Lower leg skin (tissue), 4 donors: ENCODE measurements at regions not wholly inside any gene's neighbourhood (a gene's known extent, or its start where the extent isn't known, plus 50 kb on each side); places are given as distances from the start of the nearest gene placed in this dataset.

Experiments used
- DNase-seq, 2 donors: peaks; one replicate each; pipeline ENCODE4 v3.0.0-alpha.2; 2019; ENCODE audit warnings: low spot score in 2 of 2
- H3K4me3 ChIP-seq: fragments of 200-600 bp; sonication (generic); 2 replicates; pipeline ENCODE4 v1.5.1; 2017; ENCODE audit warnings: mild to moderate bottlenecking, low read depth; ENCODE audit not compliant: poor library complexity, severe bottlenecking
- CTCF ChIP-seq, 3 donors: fragments of 450-650 bp; IDR thresholded peaks; one replicate each; pipeline ENCODE4 v1.5.1; 2016; ENCODE audit warnings: antibody characterized with exemption in 3 of 3, mild to moderate bottlenecking in 3 of 3, moderate library complexity in 2 of 3
- POLR2A ChIP-seq, 2 donors: fragments of 450-650 bp; IDR thresholded peaks; one replicate each; pipeline ENCODE4 v1.6.1; 2016 to 2017; ENCODE audit warnings: antibody characterized with exemption in 2 of 2, mild to moderate bottlenecking in 1 of 2, moderate library complexity in 1 of 2
- WGBS, 2 donors: methylation state at CpG; one replicate each; pipeline ENCODE4 v1.1.5; 2018; 5-methylcytosine and 5-hydroxymethylcytosine counted together
- intact Hi-C: fragments of 100-400 bp; cut with DNase I; formaldehyde crosslinking; loops from one replicate; pipeline ENCODE4 v1.15.0; 2023; ENCODE audit warnings: low total_unique reads

DNA sequence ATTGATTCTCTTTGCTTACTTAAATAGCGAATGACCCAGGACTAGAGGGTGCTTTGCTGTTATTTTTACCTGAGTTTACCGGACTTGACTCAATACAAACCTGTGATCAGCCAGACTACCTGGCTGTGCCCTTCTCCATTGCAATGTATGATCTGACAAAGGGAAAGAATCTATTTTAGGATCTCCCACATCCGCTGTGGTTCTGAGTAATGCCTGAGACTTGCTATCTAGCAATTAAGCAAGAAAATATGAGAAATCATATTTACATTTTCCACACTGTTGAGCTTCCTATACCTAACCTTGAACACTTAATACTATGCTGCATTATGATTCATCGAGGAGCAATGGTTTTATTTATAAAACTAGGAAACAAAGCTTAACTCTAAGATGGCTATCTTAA lies 215.2 kb downstream of the RAD51AP2 start:
- no peak overlapping the region for H3K4me3 ChIP-seq
- intact Hi-C loops: no loop called here
- 77 to 78% methylated on average over 4 of the region's 4 CpGs for WGBS, 2 donors
- DNase-seq: no peak
- TF ChIP-seq CTCF (IDR thresholded peaks at IDR 0.05) (no peak), POLR2A (IDR thresholded peaks at IDR 0.05) (no peak)

DNA sequence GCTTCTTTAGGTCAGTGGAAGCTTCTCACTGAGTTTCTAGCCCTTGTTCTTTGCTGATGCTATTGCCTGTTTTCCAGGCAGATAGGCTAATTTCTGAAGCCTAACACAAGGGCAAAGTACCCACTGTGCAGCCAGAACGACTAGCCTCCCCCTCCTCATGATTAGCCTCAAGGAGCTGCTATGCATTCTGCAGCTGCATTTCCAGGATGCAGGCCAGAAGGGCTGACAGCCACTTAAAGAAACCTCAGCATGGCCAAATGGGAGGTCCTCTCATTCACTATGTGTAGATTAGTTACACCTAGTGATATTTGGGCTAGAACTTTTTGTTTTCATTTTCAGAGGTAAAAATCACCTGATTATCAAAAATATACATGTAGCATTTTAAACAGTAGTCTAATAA lies 216.0 kb downstream of the RAD51AP2 start:
- no peak for TF ChIP-seq CTCF (IDR thresholded peaks at IDR 0.05)
- no peak for TF ChIP-seq POLR2A (IDR thresholded peaks at IDR 0.05)

DNA sequence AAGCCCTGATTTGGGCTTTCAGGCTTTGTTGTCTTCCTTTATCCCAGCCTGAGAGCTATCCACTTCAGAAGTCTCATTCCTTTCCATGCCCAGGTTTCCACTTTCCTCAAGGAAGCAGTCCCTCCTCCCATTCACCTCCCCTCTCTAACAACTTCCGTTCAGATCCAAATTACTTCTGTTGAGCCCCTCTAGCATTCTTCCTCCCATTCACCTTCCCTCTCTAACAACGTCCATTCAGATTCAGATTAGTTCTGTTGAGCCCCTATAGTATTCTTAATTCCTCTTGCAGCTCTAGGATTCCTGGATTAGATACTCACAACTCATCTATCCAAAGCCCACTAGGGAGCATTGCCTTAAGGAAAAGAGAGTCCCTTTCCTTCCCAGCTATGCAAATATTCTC lies 216.8 kb downstream of the RAD51AP2 start:
- WGBS, 2 donors: 80 to 85% methylated on average over 2 of the region's 2 CpGs
- intact Hi-C loops: no loop called here
- DNase-seq: no peak

More for the DNA sequence above, 216.0 kb downstream of the RAD51AP2 start:
- DNase-seq: no peak
- H3K4me3 ChIP-seq: no peak overlapping the region
- intact Hi-C loops: no loop called here
- WGBS, 2 donors: 5 to 11% methylated on average over 1 of the region's 1 CpG

DNA sequence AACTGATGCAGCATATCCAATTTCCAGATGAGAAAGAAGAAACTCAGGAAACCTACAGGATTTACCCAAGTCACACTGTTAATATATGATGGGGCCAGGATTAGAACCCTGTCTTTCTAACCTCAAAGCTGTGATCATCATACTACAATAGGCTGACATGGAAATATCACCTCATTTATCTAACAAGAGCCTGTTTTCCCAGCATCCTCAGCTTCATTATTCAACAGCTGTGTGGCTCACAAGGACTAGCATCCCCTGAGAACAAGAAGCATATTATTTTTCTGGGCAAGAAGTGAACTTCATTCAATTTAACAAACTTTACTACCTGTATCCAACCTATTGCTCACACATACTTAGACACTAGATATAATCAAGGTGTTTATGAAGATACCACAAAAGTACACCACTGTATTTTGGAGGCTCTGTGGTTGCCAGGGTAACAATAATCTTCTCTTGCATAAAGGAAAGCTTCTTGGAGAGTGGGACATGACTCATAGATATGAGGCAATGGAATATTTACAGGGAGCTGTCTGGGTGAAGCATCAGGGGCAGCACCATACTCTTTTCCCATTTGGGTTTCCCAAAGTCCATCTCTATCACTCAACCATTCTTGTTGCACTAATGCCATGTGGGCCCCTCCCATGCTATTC lies 218.2 kb downstream of the RAD51AP2 start:
- H3K4me3 ChIP-seq: no peak overlapping the region
- DNase-seq: no peak
- TF ChIP-seq POLR2A (IDR thresholded peaks at IDR 0.05): no peak
- TF ChIP-seq CTCF (IDR thresholded peaks at IDR 0.05): no peak
- intact Hi-C loops: no loop called here

More for the DNA sequence above, 216.8 kb downstream of the RAD51AP2 start:
- H3K4me3 ChIP-seq: no peak overlapping the region
- TF ChIP-seq POLR2A (IDR thresholded peaks at IDR 0.05) (no peak), CTCF (IDR thresholded peaks at IDR 0.05) (no peak)

DNA sequence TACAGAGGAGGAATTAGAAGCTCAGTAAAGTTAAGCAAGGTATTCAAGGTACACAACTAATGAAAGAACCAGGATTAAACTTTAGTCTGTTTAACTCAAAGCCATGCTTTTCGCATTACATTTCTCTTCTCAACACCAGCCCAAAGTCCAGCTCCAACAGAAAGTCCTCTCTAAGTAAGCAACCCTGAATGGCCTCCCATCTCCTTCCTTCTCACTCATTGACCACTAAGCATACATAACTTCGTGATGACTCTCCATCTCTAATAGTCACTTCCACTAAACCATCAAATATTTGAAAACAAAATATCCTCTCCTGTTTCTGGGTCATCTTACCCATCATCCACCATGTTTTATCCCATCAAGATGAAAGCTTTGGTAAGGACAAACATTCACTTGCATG lies 219.8 kb downstream of the RAD51AP2 start:
- no peak for TF ChIP-seq CTCF (IDR thresholded peaks at IDR 0.05)
- TF ChIP-seq POLR2A (IDR thresholded peaks at IDR 0.05): no peak
- intact Hi-C loops: no loop called here
- H3K4me3 ChIP-seq: no peak overlapping the region
- whole genome bisulfite sequencing, 2 donors: 87 to 91% methylated on average over 2 of the region's 2 CpGs
- no peak for DNase-seq

GRCh38 chr2:17296686-17297085 lies 221.6 kb downstream of the RAD51AP2 start:
- TF ChIP-seq POLR2A (IDR thresholded peaks at IDR 0.05) (no peak), CTCF (IDR thresholded peaks at IDR 0.05) (no peak)
- intact Hi-C loops: no loop called here
- no peak for DNase-seq

More at GRCh38 chr2:17296686-17297085, 221.6 kb downstream of the RAD51AP2 start:
- H3K4me3 ChIP-seq: no peak overlapping the region
